Superior temporal gyrus (tissue), 1 donor: ENCODE measurements at regions not wholly inside any gene's neighbourhood (a gene's known extent, or its start where the extent isn't known, plus 50 kb on each side); places are given as distances from the start of the nearest gene placed in this dataset.

Experiments
- DNase-seq: peaks from one replicate; pipeline ENCODE4 v3.0.0-alpha.2; 2016; ENCODE audit errors: extremely low spot score

- no peak for DNase-seq
These were observed 197.3 kb downstream of the PTEN start for GRCh38 chr10:88060762-88061161.

GRCh38 chr10:88062385-88062784, 199.0 kb downstream of the PTEN start:
- DNase-seq, result no peak

GRCh38 chr10:88062798-88063472, 199.5 kb downstream of the PTEN start:
- no peak for DNase-seq

DNA sequence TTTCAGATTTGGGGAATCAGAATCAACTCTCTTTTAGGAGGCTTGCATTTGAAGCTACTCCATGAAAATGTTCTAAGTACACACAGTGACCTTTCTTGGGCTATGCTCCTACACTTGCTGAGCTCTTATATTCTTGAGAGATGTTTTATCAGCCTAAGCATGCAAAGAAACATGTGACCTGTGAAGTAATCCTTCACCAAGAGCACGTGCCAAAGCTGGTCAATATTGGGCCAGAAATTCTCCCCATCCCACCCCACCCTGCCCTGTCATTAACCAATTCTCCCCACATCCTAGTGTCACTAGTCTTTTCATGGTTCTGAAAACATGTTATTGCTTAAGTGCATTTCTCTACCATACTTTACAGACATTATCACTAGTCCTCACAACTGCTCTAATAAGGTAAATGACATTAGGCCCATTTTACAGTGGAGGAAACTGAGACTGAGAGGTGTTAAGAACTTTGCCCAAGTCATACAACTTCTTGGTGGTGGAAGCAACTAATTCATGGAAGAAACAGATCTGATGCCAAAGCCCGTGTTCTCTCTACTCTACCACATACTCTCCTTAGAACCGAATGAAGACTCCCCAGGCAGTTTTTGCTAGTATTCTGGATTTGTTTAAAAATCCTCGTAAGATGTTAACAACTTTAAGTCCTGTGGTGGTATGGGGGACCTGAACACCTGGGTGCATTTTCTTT, 200.6 kb downstream of the PTEN start:
- no peak for DNase-seq

- DNase-seq, result no peak
These were observed 201.4 kb downstream of the PTEN start for GRCh38 chr10:88064608-88065382.

DNA sequence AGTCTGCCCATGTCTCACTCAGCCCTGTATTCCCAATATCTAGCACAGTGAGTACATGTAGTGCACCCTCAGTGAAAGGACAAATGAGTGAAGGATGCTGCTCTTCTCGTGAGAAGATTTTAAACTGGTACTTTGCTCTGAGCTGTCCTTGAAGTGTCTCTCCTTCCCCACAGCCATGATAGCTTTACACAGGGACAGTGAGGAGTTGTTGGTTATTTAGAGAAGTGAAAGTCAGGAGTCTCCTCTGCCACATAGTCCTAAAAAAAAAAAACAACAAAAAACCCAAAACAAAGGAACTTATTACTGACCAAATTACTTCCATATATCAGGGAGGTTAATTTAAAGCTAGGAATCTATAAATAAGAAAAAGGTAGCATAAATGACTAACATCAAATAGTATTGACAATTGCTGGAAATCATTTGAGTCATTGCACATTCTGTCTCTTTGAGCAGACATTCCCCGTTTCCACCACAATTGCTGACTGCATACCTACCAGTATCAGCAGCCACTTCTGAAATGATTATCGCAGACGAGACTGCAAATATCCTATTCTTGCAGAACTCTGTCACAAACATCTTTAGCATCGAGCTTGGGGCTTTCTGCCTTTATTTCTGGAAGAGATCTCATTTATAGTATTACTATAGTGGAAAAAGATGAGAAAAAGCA, 202.1 kb downstream of the PTEN start:
- DNase-seq, result no peak

GRCh38 chr10:88066319-88066718, 202.9 kb downstream of the PTEN start:
- no peak for DNase-seq

- no peak for DNase-seq
These were observed 203.5 kb downstream of the PTEN start for GRCh38 chr10:88066876-88067275.

DNA sequence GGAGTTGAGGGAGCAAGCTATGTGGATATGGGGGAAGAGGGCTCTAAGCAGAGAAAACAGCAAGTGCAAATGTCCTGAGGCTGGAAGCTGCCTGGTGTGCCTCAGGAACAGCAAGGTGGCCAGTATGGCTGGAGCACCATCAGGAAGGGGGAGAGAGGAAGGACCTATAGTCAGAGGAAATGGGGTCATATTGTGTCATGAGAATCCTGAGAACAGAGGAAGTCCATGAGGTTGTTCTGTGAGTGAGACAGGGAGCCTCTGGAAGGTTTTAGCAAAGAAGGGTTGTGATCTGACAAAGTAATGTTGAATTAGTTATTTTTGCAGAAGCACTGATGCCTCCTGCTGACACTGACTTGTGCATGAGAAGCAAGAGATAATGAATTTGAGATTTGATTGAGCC, 204.3 kb downstream of the PTEN start:
- no peak for DNase-seq

DNA sequence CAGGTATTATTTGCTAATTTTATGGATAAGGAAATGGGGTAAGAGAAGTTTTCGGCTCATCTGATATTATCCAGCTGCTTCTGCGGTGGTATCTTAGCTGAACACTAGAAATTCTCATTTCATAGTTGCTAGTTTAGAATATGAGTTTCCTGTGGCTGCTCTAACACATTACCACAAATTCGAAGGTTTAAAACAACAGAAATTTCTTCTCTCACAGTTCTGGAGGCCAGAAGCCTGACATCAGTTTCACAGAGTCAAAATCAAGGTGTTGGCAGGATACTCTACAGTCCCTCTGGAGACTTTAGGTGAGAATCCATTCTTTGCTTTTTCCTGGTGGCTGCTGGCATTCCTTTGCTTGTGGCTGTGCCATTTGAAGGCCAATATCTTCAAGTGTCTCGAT, 205.9 kb downstream of the PTEN start:
- no peak for DNase-seq

DNA sequence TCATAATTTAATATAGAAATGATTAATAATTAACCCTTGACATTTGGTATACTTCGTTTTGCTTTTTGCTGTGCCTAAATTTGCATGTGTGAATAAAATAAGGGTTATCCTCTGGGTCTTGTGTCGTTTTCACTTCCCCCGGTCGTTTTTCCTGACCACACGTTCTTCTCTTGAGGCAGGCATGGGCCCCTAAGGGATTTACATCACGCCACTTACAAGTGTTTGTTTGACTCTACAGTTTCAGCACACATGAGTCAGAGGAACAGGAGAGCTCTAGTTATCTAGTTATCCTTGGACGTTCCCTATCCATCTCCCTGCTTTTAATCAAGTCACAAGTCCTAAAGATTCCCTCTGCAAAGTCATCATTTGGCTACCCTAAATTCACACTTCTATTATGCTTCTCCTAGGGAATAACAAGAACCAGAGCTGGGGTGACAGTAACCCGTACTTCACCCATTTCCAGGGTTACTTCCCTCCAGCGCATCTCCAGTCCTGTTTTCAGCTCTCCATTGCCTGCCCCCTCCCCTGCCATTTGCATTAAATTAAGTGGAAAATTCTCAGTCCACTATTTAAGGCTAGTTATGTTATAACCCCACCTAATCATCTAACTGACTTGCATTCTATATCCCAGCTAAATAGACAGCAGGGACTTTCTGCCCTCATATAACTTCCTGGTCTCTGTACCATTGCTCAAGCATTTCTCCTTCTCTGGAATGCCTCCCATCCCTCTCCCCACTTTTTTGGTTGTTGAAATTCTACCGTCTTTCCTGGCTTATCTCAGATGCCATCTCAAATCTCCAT, 206.9 kb downstream of the PTEN start:
- no peak for DNase-seq

GRCh38 chr10:88071879-88072278, 208.5 kb downstream of the PTEN start:
- no peak for DNase-seq

DNA sequence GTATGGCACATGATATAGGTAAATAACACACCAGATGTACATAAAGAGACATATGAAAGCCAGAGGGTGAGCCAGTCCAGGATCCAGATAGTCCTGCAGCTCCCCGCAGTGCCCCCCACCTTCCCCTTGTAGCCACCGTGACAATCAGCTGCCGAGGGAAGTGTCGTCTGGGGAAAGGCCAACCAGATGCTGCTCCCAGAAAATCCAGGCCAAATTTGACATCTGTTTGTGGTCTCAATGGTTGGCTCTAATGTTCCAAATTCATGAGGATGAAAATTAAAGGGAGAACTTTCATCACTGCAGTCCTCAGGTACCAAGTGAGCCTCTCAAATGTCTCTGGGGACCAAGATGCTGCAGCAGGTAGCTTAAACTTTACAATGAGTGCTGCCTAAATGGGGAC, 210.3 kb downstream of the PTEN start:
- no peak for DNase-seq

DNA sequence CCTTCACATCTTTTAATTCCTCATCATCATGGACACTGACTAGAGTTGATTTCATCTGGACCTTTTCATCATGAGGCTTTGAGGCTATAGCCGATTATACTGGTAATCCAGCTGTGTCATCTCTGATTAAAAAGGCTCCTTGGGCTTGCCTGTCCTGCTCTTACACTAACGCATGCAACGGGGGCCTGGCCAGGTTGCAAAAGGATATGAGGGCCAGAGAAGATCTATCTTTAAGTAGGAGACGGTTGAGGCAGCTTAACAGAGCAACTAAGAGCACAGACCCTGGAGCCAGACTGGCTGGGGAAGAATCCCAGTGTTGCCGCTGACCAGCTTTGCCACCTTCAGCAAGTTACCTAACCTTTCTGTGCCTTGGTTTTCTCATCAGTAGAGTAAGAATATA, 211.5 kb downstream of the PTEN start:
- no peak for DNase-seq

DNA sequence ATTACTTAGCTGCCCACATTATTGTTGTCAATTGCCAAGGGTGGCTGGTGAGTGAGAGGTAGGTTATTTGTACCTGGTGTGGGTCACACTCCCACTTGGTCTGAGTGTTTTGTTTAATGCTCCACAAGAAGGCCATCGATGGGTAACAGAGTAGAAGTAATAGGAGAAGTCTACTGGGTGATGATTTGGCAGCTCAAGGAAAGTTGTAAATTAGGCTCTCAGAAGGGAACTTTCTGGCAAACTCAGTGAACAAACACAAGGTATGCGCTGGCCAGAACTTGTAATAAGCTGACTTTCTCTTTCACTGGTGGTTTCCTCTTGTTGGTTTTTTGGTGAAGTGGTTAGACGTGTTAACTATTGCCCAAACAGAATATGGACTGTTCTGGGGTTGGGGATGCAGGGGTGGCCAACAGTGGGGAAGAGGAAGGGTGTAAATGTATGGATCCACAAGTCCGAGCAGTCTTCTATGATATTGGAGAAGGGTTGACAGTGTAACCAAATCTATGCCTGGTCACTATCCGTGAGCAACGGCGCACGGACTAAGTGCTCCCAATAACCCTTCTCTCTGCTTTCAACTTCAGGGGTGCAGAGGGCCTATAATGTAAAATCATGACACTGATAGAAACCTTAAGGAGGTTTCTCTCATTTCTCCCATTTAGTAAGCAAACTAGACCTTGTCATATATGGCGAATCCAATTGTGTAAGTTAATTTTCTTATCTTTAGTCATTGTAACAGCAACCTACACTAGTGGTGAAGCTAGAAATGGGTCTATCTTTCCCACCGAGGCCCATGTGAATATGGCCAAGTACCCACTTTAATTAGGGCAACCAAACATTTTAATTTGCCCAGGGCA, 212.8 kb downstream of the PTEN start:
- no peak for DNase-seq

- DNase-seq, result no peak
These were observed 214.6 kb downstream of the PTEN start for GRCh38 chr10:88077977-88078376.

DNA sequence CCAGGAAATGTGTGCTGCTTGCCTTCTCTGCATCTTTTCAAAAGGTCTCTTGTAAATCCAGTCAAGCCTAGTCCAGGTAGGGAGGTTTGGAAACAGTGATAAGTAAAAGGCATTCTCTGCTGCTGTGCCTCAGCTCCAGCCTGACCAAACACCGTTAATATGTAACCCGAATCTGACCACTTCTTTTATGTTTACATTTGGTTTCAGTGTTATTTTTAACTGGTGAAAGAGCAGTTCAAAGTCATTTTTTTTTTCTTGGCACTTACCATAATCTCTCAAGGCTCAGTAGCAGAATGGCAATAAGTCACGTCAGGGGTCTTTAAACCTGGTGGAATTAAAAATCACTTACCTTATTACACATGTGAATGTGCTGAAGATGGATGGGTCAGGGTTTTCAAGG, 216.8 kb downstream of the PTEN start:
- no peak for DNase-seq

DNA sequence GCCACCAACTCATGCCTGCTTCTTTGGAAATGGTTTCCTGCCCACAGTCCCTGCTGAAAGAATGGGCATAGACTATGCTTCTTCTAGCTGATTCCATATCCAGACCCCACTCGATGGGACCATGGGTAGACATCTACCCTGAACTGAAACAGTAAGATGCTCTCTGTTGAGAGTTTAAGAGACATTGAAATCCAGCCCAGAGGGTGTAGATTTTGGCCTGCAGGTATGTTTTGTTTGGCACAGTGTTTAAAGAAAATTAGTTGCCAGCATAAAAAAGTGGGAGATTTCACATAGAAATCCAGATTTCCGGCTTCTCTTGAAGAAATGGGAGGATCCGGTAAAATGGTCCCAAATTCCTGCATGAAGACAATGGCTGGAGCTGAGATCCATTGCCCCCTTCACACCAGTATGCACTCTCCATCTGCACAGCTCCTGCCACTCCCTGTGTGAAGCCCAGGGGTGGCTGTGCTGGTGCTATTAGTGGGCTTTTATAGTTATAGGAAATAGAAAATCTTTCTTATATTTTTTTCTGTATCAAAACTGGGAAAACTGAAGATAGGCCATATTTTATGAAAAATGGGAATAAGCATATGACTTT, 218.1 kb downstream of the PTEN start:
- DNase-seq, result no peak

DNA sequence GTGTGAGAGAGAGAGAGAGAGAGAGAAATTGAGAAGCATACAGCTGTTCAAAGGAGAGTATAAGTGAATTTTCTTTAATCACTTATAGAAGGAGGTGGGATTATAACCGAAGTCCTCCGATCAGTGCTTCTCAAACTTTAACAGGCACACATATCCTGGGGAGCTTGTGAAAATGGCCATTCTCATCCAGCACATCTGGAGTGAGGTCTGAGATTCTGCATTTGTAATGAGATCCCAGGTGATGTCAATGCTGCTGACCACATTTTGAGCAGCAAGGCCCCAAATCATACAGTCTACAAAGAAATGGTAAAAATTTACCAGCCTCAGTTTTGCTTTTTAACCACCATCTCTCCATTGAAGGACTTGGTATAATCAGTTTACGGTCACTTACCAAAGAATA, 219.0 kb downstream of the PTEN start:
- DNase-seq, result no peak
